GM21381 (cell line): ENCODE measurements at regions not wholly inside any gene's neighbourhood (a gene's known extent, or its start where the extent isn't known, plus 50 kb on each side); places are given as distances from the start of the nearest gene placed in this dataset.

Source experiments
- ATAC-seq: cut with Tn5 transposase; IDR thresholded peaks from one replicate; pipeline ENCODE4 v1.9.1; 2021; ENCODE audit warnings: mild to moderate bottlenecking, moderate library complexity; ENCODE audit not compliant: unreplicated experiment

GRCh38 chr17:36752096-36752888, 150.9 kb downstream of the MRM1 start:
- ATAC-seq: no peak

GRCh38 chr17:36755586-36755985, 154.2 kb downstream of the MRM1 start:
- ATAC-seq: no peak

GRCh38 chr17:36756695-36757094, 155.3 kb downstream of the MRM1 start:
- ATAC-seq: no peak

- ATAC-seq: no peak
Measured at GRCh38 chr17:36760425-36760824, 159.0 kb downstream of the MRM1 start.

GRCh38 chr17:36761203-36761950, 160.0 kb downstream of the MRM1 start:
- no peak for ATAC-seq

GRCh38 chr17:36765436-36766043, 164.2 kb downstream of the MRM1 start:
- no peak for ATAC-seq

GRCh38 chr17:36768394-36768793, 167.0 kb downstream of the MRM1 start:
- no peak for ATAC-seq

GRCh38 chr17:36773039-36773438, 164.2 kb upstream of the LHX1 start:
- no peak for ATAC-seq

- ATAC-seq: no peak
Measured at GRCh38 chr17:36777118-36777517, 160.2 kb upstream of the LHX1 start.

- no peak for ATAC-seq
Measured at GRCh38 chr17:36778448-36778847, 158.8 kb upstream of the LHX1 start.

- ATAC-seq: no peak
Measured at GRCh38 chr17:36779550-36779949, 157.7 kb upstream of the LHX1 start.

GRCh38 chr17:36784633-36785032, 152.6 kb upstream of the LHX1 start:
- no peak for ATAC-seq

GRCh38 chr17:36786867-36787266, 150.4 kb upstream of the LHX1 start:
- ATAC-seq: no peak

- no peak for ATAC-seq
Measured at GRCh38 chr17:36791150-36791941, 145.9 kb upstream of the LHX1 start.

GRCh38 chr17:36791942-36792475, 145.3 kb upstream of the LHX1 start:
- no peak for ATAC-seq

- ATAC-seq: no peak
Measured at GRCh38 chr17:36792849-36793248, 144.4 kb upstream of the LHX1 start.

- ATAC-seq: no peak
Measured at GRCh38 chr17:36793976-36794375, 143.3 kb upstream of the LHX1 start.

GRCh38 chr17:36807496-36808179, 129.6 kb upstream of the LHX1 start:
- ATAC-seq: no peak

- no peak for ATAC-seq
Measured at GRCh38 chr17:36808180-36808661, 129.1 kb upstream of the LHX1 start.

GRCh38 chr17:36812762-36813161, 124.5 kb upstream of the LHX1 start:
- ATAC-seq: no peak
